ENCODE measurements at regions not wholly inside any gene's neighbourhood (a gene's known extent, or its start where the extent isn't known, plus 50 kb on each side); places are given as distances from the start of the nearest gene placed in this dataset.

DNA sequence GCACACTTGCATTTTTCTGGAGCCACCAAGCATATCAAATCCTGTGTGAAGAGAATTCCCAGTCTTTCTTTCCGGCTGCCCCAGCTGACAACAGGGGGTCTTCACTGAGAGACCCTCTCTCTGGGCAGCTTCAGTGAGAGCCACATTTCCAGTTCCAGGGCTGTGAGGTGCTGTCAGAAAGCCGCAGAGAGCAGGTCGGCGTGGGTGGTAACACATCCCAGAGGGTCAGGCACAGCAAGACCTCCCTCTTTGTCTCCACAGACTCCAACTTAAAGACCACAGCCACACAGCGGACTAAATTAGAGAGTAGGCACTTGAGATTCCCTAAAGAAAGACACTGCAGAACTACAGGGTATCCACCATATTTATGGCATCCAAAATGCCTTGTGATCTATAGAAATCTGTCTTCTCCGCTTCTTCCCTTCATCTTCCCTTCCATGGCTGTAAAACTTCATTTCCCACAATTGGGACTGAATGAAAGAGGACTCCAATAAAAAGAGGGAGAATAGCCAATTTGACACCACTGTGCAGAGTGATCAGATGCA is 116.0 kb upstream of the C7orf33 start:
- TF ChIP-seq FOXK2 (IDR thresholded peaks at IDR 0.05) (no peak), NFRKB (IDR thresholded peaks at IDR 0.05) (no peak), SUZ12 (IDR thresholded peaks at IDR 0.05) (no peak), TARDBP (IDR thresholded peaks at IDR 0.05) (no peak), BHLHE40 (IDR thresholded peaks at IDR 0.05; ENCODE audit: borderline replicate concordance) (no peak), FOXM1 (IDR thresholded peaks at IDR 0.05; ENCODE audit: borderline replicate concordance) (no peak), ELF4 (IDR thresholded peaks at IDR 0.05) (no peak), L3MBTL2 (conservative IDR thresholded peaks at IDR 0.05) (no peak), ARNT (IDR thresholded peaks at IDR 0.05) (no peak), CTBP1 (IDR thresholded peaks at IDR 0.05; ENCODE audit: borderline replicate concordance) (no peak)
- TF ChIP-seq, protein P1, sequence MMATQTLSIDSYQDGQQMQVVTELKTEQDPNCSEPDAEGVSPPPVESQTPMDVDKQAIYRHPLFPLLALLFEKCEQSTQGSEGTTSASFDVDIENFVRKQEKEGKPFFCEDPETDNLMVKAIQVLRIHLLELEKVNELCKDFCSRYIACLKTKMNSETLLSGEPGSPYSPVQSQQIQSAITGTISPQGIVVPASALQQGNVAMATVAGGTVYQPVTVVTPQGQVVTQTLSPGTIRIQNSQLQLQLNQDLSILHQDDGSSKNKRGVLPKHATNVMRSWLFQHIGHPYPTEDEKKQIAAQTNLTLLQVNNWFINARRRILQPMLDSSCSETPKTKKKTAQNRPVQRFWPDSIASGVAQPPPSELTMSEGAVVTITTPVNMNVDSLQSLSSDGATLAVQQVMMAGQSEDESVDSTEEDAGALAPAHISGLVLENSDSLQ (IDR thresholded peaks at IDR 0.05) = no peak

Measured in HEK293T (cell line).